HT-29 (cell line): ENCODE measurements at regions not wholly inside any gene's neighbourhood (a gene's known extent, or its start where the extent isn't known, plus 50 kb on each side); places are given as distances from the start of the nearest gene placed in this dataset.
"Not testable (repeated sequence)": the region's sequence is repeated elsewhere in the genome, so short reads cannot be mapped to it uniquely, and the experiment has no call there.

Source experiments
- DNase-seq: peaks from one replicate; pipeline ENCODE4 v3.0.0-alpha.2; 2015; ENCODE audit warnings: low spot score

DNA sequence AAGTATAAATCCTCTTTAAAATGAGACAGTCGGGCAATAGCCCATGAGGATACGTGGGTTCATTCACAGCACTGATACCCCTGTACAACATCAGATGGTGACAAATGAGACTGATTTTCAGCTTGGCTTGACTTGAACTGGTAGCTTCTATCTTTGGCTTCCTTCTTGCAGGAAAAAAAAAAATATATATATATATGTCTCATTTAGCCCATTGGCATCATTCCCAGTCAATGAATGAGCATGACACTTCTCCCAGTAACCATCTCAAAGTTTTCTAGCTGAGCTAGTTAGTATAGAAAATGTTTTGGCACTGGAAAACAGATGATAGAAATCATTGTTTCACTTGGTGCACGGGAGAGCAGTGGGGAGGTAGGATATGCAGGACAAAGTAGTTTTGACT, 222.5 kb upstream of the TAS2R1 start:
- no peak for DNase-seq

DNA sequence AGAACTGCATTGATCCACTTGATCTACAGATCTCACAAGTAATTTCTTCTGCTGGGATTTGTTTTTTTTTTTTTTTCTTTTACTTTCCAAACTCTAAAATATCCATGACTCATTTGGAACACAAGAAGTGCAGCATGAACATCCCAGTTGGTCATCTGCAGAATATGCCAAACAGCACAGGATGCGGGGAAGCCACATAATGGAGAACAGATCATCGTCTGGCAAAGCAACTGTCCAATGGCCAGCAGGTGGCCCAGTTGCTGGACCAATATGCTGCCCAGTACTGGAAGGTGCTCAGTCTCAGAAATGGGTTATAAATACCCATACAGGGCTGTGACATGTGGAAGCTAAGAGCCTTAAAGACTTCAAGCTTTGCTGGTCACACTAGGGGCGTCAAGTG, 221.3 kb upstream of the TAS2R1 start:
- DNase-seq: peak; percentile 48

DNA sequence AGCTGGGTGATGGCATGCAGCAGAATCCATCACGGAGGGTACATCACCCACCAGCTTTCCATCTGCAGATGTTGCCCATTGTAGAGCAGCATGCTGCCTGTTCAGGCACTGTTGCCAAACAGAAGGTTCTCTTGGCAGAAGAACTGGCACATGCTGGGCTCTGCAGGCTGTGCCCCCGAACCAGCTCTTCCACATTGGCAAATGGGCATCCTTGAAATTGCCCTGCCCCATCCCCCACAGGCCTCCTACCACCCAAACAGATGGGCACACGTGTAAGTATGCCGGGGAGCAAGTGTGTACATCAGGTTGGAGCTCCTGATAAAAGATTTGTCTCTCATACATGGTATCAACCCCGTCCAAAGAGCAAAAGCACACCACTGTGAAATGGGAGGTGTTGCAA, 220.3 kb upstream of the TAS2R1 start:
- DNase-seq: no peak

DNA sequence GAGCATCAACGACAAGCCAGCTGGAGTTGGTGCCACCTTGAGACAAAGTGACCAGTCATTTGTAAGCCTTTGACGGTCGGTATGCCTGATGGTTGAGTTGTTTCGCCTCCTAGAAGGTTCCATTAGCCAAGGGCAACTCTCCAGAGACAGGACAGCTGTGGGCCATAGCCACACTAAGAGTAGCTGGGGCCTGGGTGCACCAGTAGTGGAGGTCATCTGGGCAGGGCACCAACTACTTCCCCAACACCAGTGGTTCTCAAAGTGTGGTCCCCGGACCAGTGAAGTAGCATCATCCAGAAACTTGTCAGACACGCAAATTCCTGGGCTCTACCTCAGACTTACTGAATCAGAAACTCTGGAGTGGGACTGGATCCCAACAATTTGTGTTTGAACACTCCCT, 217.5 kb upstream of the TAS2R1 start:
- DNase-seq: no peak

DNA sequence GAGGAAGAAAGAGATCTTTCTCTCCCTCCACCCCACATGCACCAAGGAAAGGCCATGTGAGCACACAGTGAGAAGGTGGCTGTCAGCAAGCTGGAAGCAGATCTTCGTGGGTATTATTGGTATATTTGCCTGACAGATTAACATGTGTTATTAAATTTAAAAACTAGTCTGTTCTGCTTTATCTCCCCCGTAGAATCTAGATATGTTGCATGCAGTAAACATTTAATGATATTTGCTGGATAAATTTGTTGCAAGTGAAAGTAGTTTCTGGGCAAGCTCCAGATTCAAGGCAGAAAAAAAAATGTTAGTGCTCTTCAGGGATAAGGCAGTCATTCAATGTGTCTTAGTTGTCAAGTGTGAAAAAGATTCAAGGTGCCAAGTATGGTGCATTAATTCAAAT, 215.0 kb upstream of the TAS2R1 start:
- no peak for DNase-seq

DNA sequence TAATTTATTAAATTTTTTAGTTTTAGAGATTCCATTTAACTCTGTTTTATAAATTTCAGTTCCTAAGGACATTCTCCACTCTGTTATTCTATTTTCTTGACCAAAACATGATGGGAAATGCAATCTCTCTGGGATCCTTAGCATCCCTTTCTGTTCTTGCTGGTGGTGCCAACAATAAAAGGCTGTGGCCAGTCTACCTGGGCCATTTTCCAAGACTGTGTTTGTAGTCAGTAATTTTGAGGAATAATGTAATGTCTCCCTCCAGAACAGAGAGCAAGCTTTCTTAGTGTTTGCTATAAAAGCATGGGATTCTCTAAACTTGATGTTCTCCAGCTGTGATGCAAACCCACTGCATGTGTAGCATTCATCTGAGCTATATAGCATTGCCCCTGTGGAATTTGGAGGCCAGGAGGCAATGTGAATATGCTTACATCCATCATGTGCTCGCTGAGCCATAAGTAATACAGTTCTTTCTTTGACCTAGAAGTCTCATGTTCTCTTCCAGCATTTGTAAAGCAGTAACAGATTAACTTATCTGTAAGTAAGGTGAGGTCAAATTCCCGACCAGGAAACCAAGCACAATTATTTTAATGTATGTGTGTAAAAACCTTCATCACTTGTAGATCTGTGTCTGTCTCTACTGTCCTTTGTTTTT, 211.5 kb upstream of the TAS2R1 start:
- no peak for DNase-seq

DNA sequence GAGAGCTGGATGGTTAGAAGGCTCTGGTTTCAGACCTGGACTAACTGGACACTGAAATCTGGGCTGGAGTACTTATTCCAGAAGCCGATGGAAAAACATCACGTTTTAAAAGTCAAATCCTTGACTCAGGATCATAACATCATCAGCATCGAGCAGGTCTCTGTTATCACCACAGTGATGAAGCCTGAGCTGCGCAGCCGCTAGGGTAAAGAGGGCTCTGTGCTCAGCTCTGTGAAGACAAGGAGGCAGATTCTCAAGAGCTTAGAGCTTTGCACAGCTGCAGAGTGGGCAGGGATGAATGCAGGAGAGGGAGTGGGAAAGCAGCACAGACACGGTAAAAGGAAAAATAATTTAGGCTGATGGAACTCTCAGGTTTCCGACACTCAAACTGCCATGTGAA, 208.8 kb upstream of the TAS2R1 start:
- DNase-seq: no peak

DNA sequence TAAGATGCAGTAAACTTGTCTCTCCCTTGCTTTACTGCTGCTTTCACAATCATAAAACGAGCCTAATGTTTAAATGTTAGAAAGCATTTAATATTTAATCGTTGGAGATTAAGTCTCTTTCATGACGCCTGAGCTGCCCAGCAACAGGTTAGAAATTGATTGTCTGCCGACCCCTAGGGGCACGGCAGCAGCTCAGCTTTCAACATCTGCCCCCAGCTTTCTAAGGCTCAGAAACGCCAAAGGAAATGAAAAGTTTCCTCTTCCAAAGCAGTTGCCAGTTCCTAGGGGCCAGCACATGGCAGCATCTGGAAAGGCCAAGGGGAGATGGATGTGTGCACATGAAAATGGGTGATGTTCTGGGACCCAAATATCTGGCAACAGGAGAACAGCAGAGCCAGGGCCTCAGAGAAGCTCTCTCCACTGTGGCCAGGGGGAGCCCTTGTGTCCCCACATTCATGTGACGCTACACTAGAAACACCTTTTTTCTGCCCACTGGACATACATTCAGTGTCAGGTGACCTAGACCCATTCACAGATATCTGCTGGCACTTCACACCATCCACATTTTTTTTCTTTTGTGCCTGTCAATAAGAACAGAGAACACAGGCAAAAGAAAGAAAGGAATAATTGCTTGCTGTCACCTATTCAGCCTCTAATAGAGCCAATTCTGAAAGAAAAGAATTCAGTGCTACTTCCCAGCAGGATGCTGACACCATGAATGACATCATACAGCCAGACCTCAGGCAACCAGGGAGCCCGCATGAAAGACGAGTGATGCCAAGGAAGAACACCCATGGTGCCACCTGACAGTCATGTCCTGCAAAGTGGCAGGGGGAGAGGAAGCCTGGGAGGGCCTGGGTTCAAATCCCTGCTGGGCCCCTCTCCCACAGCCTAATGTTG, 205.0 kb upstream of the TAS2R1 start:
- DNase-seq: peak; percentile 10

DNA sequence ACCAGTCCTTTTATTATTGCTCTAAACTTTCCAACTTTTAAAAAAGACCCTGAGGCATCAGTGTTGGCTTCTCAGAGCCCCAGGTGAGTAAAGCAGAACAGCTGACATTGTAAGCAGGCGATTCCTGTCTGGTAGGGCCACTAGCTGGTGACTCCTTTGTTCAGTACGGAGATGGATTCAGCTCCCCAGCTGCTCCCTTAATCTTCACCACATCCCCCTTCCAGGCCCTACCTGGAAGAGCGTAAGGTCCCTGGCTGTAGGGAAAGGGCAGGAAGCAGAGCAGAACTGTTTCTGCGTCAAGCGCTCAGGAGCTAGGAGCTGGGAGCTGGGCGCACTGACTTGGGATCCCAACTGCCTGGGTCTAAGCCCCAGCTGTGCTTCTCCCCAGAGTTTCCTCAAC, 203.7 kb upstream of the TAS2R1 start:
- DNase-seq: no peak

DNA sequence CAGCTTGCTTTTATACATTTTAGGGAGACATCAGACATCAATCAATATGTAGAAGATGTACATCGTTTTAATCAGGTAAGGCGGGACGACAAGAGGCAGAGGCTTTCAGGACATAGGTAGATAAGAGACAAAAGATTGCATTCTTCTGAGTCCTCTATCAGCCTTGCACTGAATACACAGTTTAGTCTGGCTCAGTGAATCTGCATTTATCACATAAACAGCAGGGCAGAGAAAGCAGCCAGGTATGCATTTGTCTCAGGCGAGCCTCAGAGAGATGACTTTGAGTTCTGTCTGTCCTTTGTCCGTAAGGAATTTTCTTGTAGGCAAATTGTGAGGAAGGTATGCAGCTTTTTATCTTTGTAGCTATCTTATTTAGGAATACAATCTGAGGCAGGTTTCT, 202.8 kb upstream of the TAS2R1 start:
- no peak for DNase-seq

DNA sequence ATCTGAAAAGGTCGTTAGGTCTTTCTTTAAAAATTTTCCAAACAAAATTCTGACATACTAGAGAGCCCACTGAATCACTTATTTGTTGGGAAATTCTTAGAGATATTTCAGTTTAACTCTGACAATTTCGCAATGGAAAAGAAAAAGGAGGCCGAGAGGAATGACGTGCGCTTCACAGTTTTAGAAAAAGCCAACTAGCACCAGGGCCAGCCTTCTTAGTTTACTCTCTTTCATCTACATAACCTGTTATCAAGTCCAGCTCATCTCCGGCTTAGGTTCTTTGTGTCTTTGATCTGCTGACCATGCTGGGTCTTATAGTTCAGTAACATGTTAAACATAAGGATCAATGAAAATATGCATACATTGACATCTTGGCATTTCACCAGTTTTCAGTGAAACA, 201.7 kb upstream of the TAS2R1 start:
- no peak for DNase-seq

DNA sequence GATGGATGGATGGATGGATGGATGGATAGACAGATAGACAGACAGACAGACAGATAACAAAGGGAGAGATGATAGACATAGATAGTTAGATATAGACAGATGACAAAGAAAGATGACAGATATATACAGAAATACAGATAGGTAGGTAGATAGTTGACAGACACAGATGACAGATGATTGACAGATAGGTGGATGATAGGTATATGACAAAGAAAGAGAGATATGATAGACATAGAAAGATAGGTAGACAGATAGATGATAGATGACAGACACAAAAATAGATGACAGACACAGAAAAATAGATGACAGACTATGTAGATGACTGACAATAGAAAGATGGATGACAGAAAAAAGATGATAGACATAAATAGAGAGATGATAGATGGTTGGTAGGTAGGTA, 200.0 kb upstream of the TAS2R1 start:
- no peak for DNase-seq

DNA sequence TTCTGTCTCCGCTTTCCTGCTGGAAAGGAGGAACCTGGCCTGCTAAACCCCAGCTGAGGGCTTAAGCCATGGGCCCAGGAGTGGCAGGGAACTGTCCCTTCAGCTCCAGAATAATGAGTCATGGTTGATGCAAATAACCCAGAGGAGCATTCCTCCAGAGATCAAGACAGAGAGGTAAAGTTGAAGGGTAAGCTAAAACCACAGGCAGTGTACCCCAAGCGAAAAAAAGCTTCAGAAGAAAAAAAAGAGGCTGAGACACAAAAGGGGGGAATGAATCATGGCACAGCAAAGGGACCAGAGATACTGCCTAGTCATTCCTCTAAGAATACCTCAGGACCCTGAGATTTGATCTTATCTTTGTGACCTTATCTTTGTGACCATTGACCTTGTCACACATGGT, 199.5 kb upstream of the TAS2R1 start:
- DNase-seq: no peak

DNA sequence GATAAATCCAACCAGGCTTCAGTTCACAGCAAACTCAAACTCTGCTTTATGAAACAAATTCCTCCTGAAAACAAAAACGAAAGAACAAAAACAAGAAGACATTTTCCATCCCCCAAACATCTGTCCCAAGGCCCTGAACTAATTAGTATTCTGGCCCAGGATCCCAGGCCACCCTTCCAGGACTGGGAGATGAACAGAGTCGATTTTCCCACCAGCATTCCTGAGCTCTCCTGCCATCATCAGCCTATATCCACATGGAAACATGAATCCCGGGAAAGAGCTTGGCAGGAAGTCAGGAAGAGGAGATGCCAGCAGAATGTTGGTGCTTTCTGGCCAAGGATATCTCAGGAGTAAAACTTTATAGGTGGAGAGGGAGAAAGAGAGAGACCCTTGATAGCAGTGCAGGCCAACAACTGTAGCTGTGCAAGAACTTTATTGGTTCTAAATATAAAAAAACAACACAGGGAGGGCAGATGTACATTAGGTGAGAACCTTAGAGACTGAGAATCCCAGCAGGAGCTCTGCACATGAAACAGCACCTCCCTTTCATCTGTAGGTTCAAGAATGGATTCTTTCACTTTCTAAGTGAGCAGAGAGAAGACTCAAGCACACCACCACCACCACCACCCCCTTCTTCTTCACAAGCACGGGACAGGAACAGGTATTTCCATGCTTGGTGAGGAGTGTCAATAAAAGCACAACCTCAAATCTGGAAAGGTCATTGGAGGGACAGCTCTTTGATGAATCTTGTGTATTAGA, 190.7 kb upstream of the TAS2R1 start:
- no peak for DNase-seq

DNA sequence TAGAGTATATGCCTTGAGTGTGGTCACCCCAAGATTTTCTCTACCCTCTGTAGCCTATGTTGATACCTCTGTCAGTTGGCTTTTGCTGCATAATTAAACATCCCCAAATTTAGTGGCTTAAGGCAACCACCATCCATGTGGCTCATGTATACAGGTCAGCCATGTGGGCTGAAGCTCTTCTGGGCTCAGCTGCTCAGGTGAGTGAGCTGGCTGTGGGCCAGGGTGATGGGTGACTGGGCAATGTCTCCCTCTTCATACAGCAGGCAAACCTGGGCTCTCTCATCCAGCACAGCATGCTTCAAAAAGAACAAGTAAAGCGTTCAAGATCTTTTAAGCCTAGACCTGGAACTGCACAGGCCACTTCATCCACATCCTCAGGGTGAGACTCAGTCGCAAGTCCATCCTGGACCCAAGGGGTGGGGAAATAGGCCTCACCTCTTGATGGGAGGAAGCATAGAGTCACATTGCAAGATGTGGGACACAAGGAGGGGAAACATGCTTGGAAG, 188.2 kb upstream of the TAS2R1 start:
- DNase-seq: no peak

DNA sequence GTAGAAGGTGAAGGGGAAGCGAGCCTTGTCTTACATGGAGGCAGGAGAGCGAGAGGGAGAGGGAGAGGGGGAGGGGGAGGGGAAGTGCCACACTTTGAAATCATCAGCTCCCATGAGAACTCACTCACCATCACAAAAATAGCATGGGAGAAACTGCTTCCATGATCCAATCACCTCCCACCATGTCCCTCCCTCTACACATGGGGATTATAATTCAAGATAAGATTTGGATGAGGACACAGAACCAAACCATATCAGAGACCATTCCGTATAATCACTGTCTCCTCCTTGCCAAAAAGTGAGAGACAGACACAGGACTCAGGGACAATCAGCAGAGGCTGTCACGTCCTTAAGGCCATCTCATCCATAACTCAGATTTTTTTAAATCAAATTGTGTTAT, 187.7 kb upstream of the TAS2R1 start:
- DNase-seq: no peak

DNA sequence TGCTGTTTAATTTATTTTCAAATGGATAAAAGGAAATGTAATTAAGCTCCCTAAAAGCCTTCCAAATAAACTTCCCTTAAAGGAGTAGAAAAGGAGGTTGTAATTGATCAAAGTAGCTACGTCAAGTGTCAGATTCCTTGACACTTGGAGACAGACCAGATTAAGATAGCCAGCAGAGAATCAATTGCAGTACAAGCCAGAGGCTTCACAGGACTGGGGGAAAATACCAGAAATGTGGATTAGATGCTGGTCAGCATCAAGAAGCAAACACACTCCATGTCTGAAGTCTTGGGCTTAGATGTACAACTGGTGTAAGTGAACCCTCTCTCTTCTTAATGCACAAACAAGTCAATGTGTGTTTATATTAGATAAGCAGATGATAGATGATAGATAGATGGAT, 184.9 kb upstream of the TAS2R1 start:
- DNase-seq: no peak

DNA sequence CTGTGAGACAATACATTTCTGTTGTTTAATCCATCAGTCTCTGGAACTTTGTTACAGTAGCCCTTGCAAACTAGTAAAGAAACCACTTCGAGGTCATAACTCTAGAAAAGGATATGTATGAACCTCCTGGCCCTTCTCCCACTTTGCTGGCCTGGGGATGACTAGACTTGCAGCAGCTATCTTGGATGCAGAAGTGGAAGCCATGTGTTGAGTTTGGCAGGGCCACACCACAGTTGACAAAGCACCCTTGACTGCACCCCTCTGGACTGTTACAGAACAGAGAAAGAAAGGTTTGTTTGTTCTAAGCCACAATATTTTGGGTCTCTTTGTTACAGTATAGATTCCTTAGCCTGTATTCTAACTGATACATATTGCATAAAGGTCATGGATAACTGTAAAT, 183.2 kb upstream of the TAS2R1 start:
- no peak for DNase-seq

DNA sequence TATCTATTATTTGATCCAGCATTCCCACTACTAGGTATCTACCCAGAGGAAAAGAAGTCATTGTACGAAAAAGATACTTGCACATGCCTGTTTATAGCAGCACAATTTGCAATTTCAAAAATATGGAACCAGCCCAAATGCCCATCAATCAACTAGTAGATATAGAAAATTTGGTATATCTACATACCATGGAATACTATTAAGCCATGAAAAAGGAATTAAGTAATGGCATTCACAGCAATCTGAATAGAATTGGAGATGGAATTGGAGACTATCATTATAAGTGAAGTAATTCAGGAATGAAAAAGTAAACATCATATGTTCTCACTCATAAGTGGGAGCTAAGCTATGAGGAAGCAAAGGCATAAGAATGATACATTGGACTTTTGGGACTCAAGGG, 177.2 kb upstream of the TAS2R1 start:
- not testable (repeated sequence) for DNase-seq

DNA sequence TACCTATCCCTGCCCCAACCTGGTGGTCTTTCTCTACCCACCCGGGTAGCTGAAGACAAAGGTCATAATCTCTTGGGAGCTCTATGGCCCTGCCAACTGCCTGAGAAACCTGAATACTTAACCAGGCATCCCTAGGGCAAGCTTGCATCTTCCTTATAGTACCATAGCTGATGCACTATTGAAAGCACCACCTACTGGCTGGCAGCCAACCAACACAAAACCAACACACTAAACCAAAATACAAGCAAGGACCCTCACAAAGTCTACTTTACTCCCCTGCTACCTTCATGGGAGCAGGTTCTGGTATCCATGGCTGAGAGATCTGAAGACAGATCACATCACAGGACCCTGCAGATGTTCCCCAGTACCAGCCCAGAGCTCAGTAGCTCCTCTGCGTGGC, 171.8 kb upstream of the TAS2R1 start:
- DNase-seq: no peak

DNA sequence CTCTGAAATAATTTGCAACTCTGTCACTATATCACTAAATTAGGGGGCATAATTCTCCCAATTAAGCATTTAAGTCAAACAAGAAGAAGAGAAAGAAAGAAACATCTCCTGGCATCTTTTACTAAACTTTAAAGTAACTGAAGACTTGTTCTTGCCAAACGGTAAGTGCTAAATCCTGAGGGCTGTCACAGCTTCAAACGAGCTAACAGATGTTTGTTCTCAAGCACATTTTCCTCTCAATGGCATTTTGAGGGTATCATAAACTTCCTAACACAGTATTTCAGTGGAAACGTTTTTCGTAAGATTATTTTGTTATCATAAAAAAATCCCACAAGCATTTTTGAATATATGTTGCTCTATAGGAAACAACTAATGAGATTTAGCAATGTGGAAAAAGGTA, 169.5 kb upstream of the TAS2R1 start:
- DNase-seq: no peak

DNA sequence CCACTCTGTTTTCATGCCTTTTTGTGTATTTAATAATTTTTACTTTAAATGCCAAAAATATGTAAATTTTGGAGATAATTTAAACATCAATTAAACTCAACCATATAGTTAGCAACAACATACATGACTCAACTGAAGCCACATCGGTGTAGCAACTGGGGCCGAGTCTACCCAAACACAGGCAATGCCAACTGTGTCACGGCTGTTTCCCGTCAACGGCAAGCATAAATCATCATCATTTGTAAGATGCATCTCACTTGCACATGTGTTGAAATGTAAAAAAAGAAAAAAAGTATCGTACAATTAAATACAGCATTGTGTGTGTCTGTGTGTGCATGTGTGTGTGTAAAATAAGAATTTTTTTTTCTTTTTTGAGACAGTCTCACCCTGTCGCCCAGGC, 160.1 kb upstream of the TAS2R1 start:
- DNase-seq: no peak
